HG02678 (cell line): ENCODE measurements at regions not wholly inside any gene's neighbourhood (a gene's known extent, or its start where the extent isn't known, plus 50 kb on each side); places are given as distances from the start of the nearest gene placed in this dataset.
"Not testable (repeated sequence)": the region's sequence is repeated elsewhere in the genome, so short reads cannot be mapped to it uniquely, and the experiment has no call there.

ENCODE experiments used
- ATAC-seq: cut with Tn5 transposase; IDR thresholded peaks from one replicate; pipeline ENCODE4 v1.9.1; 2021; ENCODE audit warnings: mild to moderate bottlenecking, moderate library complexity; ENCODE audit not compliant: unreplicated experiment

DNA sequence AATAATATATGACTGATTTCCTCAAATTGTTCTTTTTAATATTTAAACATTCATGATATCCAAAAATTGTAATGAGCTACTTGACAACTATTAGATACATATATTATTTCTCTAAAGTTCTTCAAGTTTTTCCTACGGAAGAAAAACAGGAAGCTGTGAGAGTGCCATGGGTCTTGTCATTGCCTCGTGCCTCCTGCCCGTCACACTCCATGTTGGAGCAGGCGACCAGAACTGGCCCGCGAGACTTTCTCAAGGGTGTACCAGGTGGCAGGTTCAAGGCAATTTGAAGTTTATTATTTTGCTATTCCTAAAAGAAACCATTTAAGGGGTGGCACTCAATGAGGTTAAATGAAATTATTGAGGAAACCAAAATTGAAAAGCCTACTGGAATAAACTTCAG, 337.2 kb downstream of the HACE1 start:
- ATAC-seq, result no peak

DNA sequence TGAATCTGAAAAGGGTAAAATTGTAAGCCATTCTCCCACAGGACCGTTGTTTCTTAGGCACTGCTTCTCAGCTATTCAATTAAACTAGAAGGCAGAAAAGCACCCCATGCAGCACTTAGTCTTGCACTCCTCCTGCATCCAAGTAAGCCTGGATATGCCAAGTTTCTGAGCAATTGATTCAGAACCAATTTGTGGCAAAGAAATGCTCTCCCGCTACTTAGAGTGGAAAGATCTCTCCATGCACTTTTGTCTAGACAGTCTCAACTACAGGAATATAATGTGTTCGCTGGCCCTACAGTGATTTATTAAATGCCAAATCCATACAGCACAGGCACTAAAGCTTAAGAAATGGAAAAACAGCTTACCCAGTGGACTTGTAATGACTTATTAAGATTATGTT, 338.5 kb downstream of the HACE1 start:
- ATAC-seq, result no peak

DNA sequence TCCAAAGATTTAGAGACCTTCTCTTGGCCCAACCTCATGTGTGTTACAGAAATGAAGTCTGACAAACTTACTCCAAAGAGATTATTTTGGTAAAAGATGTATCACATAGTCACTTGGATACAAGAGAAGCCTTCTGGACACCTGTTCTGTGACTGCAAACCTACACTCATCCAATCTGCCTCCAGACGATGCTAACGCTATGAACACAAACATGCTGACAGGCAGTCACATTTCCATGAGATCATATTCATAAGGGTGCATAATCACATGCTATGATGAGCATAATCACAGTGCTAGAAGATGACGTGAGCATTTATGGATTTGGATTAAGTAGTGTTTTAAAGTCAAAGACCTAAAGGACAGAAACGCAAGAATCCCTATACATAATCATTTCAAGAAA, 340.2 kb downstream of the HACE1 start:
- ATAC-seq, result no peak

DNA sequence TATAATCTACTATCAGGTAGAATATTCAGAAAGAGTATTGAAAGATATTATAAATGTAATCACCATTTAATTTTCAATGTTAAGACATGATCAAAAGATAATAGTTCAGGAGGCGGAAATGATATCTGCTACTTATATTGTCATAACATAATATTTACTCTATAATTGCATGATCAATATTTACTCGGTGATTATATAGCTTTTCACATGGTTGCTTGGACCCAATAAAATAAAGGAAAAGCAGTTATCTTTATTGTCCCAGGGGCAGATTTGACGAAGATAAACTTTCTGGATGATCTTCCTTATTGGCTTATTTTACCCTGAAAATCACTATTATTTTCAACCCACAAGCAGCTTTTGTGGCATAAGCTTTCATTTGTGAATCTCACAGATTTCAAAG, 350.4 kb downstream of the HACE1 start:
- ATAC-seq, result no peak

DNA sequence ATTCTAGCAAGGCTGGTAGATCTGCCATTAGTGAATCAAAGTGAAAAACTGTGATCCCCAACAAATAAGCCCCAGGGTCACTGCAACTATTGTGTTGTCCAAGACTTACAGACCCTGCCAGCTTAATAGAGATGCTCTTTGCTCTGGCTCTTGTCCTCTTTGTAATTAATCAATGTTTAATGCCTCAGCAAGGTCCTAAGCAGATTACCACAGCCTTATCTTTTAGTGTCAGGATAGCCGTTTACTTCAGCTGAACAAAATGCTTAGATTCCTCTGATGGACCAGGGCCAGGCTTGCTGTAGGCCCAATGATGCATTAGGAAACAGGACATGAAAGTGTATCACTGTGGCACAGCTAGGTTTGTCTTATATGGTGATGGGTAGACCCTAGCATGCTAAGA, 353.3 kb downstream of the HACE1 start:
- no peak for ATAC-seq

DNA sequence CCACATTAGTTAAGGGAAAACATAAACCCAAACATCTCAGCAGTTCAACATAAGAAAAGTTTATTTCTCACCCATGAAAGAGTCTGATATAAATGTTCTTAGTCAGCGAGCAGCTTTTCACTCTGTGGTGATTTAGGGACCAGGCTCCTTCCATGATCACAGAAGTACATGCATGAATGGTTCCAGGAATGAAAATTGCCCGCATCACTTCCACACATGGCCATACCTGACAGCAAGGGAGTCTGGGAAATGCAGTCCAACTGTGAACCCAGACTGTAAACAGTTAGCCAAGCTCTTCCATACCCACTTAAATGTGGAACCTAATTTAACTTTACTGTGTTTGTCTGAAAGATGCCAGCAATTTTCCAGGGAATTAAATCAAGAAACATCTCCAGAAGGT, 353.9 kb downstream of the HACE1 start:
- ATAC-seq, result no peak

DNA sequence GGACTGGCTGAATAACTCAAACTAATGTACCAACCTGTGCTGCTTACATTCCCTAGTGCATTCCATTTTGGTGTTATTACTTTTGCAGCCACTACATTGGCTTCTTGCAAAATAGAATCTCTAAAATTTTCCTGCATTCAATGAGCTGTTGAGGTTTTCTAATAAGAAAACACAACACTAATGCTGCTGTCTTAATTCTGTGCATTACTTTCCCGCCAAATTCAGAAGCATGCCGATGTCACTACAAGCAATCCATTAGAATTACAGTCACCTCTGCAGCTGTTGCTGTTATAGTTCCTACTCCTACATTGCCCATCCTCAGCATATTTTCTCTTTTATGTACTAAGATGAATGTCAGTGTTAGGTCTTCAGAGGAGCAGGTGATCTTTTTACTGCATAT, 359.5 kb downstream of the HACE1 start:
- no peak for ATAC-seq

DNA sequence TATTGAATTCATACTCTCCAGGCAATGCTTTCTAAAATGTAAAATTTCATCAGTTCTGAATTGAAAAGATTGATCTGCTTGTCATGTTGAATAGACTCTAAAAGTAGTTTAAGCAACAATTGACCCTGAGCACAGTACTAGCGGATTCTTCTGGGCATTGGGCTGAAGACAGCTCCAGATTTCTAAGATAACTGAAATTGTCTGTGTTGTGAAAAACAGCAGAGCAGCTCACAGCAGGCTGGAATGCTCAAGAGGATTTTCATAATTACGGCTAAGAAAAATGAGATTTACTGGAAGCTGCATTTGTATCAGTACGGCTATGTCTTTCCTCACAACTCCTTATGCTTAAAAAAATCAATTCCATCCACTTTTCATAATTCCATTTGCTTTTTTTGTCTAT, 373.7 kb downstream of the HACE1 start:
- no peak for ATAC-seq

DNA sequence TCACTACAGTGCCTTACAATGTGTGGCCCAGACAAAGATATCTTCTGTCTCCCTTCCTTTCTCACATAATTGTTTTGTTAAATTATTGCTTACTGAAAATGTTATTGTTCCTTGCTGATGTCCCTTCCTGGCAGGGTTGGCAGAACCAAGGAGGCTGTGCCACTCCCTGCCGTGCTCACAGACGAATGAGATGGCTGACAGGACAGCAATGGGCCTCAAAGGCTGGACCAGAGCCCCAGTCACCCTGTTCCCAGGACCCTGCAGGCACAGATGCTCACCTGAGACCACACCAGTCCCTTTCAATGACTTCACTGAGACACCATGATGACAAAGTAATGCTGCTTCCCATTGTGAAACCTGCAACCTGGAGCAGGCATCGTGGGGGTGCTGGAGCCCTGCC, 375.1 kb downstream of the HACE1 start:
- no peak for ATAC-seq

DNA sequence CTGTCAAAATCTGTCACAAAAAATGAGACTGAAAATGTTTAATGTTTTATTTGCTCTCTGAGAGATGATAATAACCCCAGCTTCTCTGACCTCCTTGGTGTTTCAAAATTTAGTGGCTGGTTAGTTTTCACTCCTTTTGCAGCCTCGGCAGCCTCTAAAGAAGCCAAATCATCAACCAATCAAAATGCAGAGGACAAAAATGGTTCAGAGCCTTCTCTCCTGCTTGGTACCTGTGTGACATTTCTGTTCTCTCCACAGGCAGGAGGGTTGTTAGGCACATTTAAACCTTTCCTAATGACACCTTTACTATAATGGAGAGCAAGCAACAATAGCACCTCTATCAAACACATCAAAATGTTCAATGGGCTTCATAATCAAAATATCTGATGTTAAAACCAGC, 375.5 kb downstream of the HACE1 start:
- ATAC-seq, result no peak

DNA sequence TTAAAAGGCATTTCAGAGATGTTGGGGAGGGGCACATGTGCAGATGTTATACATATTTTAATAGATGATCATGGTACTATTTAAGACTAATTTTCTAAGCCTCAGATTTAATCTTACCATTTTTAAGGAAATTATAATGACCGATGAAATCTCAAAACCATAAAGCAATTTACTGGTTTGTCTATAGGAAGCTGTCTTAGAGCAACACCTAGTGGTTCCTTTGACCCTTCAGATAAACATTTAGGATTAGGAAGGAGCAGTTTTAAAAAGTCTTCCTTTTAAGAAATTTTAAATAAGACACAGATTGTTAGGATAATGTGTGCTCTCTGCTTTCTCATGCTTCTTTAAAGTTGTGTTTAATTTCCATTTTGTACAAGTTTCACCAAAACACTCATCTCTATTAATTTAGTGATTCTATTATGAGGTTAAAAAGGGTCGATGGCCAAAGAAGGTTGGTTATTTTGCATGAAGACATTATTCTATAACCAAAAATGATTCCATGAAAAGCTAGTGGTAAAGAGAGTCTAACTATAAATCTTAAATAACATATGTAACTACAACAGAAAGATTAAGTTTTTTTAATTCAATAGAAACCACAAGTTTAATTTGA, 376.4 kb downstream of the HACE1 start:
- ATAC-seq, result no peak

DNA sequence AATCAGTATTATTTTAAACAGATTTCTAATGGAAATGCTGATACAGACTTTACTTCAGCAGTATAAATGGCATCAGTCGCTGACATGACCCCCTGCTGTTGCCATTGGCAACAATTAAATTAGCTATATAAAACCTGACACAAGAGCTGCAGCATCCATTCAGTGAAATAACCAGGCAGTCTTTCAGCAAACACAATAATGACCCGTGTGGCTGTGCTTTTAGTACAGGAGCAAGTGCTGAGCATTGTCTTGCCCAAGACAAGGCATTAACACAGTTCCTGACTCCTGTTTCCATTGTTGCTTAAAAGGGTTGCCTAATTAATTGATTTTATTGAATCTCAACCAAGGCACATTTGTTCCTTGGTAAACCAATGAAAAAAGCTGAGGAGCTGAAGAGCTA, 382.1 kb downstream of the HACE1 start:
- no peak for ATAC-seq

DNA sequence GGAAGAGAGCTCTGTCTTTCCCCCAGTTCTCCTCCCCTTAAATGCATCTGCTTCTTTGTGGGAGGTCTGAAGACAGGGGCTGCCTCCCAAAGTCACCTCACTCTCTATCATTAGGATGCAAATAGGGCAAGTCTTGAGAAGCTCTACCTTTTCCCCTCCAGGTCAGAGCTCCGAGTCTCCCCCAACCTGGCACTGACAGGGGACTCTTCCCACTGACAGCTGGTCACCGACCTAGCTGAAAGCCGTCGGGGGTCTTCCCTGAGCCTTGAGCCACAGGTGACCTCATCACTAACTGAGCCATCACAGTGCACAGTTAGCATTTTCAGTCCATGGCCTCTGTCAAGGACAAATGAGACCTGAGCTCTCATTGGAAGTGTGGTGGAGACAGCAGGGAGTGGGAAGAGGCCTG, 386.7 kb downstream of the HACE1 start:
- no peak for ATAC-seq

DNA sequence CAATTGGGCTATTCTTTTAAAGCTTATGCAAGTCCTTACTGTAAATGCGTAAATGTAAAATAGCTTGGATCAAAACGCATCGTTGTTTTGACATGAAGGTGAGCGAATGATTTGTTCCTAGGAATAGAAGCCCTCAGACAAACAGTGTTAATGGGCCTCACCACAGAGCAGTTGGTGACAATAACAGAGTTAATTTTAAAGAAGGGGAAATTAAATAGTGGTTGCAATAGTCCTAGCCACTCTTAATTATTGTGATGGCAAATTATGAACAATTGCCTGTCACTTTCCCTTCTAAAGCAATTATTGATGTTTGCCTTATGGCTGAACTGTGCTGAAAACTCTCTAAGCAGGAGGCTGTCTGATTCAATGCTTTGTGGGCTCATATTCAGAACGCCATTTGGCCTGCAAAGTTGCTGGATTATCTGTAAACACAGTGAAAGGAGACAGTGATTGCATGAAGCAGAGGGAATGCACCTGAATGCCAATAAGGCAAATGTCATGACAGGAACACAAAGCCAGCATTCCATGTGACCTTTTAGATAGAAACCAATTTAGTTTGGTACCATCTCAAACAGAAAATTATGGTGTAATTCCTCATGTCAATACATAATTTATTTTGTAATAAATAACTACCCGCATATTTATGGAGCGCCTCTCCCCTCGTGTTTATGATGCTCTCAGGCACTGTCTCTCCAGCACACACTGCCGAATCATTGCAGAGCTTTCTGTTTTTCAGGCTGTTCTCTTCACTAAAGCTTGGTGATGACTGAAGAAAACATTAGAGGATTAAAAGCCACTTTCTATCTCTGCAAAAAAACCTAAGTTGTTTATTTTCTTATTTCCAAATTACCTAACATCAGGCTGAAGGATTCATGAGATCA, 387.5 kb downstream of the HACE1 start:
- ATAC-seq, result no peak

DNA sequence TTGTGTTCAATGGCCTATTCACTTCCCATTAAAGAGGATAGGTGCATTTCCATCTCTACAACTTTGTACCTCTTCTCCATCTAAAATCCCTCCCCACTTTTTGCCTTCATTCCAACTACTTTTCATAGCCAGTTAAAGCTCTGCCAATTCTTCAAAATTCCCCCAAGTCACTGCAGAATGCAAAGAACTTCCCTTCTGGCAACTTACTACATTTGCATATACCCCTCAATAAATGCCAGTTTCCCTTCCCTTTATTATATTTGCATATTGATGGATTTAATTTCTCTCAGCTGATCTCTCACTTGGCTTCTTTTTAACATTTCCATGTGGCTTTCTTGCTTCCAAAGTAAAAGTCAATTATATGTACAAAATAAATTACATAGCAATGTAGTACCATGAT, 393.4 kb downstream of the HACE1 start:
- no peak for ATAC-seq

DNA sequence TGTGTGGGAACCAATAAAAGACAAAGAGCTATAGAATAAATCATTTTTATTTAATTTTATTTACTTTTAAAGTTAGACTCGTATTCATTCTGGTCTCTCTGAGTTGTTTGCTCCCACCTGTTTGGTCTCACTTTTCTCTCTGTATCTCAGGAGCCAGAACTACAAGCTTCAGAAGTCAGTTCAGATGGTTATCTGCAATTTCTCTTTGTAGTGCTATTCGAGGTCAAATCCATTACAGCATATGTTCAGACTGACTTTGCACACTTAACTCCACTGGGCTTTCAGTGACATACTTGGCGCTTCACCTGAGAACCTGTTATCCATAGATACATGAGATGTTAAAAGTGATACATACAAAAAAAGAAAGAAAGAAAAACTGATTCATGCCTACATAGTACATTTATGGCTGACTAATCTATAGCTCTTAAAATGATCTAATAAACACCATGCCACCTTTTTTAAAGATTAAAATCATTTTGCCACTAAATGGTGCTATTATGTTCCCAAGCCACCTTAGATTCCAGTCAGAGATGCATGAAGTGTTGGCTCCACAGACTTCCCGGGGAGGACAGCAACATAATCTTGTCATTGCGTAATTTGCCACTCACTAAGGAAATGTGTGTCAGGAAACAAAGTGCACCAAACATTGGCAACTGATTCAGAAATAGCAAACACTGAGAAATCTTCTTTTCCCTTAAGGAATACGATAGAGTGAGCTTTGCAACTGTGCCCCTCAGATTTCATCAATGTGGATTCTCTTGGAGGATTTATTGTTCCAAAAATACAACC, 396.7 kb downstream of the HACE1 start:
- no peak for ATAC-seq

DNA sequence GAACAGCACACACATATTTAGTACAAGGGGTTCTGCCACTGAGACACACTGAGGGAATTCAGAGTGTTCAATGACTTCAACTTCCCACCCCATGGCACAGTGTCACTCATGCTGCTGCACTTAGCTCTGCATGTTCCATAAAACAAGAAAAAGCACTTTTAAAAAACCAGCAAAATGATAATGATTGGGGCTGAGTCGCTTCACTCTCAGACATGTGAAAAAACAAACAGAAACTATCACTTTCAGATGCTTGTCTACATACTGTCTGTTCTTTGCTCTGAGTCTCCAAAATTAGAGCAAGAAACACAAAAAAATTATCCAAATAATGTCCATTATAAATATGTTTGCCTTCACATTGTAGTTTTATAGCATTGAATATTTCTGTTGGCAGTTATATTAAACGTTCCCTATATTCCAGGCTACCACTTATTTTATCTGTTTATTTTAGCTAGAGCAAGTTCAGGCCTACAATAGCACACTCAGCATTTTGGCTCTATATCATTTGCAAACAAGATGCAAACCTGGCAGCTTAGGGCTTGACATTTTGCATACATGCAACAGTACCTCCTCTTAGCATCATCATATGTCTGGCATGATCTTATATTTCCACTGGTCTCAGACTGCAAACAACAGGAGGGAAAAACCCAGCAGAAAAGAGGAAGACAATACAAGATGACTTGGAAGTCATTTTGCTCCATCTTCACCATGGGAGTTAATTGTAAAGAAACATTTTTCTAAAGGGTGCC, 398.8 kb downstream of the HACE1 start:
- ATAC-seq, result no peak

DNA sequence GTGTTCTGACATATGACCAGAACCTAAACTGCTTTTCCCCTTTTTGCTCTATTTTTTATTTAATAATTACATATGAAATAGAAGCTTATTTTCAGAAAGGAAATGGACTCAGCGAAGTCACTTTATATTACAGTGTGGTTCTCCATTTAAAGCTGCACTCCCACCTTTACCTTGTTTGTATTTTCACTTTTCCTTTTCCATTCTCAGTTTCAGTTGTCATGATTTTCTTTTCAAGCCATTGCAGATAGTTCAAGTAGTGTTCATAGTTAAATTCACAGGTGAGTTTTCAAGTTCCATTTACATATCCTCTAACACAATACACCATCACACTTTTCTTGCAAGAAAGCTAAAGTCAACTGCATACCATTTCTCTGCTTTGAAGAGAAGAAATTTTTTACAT, 400.2 kb downstream of the HACE1 start:
- peak; percentile 58 for ATAC-seq

DNA sequence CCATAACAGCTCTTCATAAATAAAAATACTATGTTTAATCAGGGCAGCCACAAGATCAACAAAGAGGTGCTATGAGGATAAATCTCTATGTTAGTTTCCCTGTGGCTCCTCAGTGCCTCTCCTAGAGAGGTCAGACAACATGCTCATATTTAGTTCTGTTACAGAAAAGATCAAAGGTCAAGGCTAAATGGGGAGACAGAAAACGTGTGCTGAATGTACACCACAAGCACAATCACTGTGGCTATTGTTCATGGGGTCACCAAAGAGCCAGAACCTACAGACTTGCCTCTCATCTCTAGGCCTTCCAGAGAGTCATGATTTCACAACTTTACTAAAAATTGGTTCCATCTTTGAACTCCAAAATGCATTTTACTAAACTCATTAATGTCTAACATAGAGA, 409.8 kb downstream of the HACE1 start:
- ATAC-seq, result no peak

DNA sequence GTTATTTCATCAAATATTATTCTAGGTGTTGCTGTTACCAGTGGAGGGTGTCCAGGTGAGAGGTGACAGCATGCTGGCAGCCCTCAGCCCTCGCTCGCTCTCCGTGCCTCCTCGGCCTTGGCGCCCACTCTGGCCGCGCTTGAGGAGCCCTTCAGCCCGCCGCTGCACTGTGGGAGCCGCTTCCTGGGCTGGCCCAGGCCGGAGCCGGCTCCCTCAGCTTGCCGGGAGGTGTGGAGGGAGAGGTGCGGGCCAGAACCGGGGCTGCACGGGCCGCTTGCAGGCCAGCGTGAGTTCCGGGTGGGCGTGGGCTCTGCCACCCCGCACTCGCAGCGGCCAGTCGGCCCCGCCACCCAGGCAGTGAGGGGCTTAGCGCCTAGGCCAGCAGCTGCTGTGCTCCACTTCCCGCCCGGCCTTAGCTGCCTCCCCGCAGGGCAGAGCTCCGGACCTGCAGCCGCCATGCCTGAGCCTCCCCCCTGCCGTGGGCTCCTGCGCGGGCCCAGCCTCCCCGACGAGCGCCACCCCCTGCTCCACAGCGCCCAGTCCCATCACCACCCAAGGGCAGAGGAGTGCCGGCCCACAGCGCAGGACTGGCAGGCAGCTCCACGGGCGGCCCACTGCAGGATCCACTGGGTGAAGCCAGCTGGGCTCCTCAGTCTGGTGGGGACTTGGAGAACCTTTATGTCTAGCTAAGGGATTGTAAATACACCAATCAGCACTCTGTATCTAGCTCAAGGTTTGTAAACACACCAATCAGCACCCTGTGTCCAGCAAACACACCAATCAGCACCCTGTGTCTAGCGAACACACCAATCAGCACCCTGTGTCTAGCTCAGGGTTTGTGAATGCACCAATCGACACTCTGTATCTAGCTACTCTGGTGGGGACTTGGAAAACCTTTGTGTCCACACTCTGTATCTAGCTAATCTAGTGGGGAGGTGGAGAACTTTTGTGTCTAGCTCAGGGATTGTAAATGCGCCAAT, 413.3 kb downstream of the HACE1 start:
- not testable (repeated sequence) for ATAC-seq
